HG03135 (cell line): ENCODE measurements at regions not wholly inside any gene's neighbourhood (a gene's known extent, or its start where the extent isn't known, plus 50 kb on each side); places are given as distances from the start of the nearest gene placed in this dataset.
"Not testable (repeated sequence)": the region's sequence is repeated elsewhere in the genome, so short reads cannot be mapped to it uniquely, and the experiment has no call there.

Experiments used
- ATAC-seq: cut with Tn5 transposase; IDR thresholded peaks from one replicate; pipeline ENCODE4 v1.9.1; 2021; ENCODE audit warnings: mild to moderate bottlenecking, moderate library complexity; ENCODE audit not compliant: unreplicated experiment

- ATAC-seq, result no peak
Observed at GRCh38 chr14:61602003-61602732, 93.1 kb upstream of the HIF1A start.

GRCh38 chr14:61602733-61603077 lies 92.6 kb upstream of the HIF1A start:
- no peak for ATAC-seq

- ATAC-seq, result no peak
Observed at GRCh38 chr14:61603736-61604135, 91.6 kb upstream of the HIF1A start.

GRCh38 chr14:61607570-61608244 lies 87.6 kb upstream of the HIF1A start:
- ATAC-seq, result no peak

GRCh38 chr14:61608245-61609165 lies 86.8 kb upstream of the HIF1A start:
- no peak for ATAC-seq

GRCh38 chr14:61609191-61609843 lies 86.0 kb upstream of the HIF1A start:
- no peak for ATAC-seq

GRCh38 chr14:61609884-61610283 lies 85.4 kb upstream of the HIF1A start:
- ATAC-seq, result no peak

GRCh38 chr14:61610900-61611299 lies 84.4 kb upstream of the HIF1A start:
- ATAC-seq, result no peak

GRCh38 chr14:61611880-61612630 lies 83.3 kb upstream of the HIF1A start:
- no peak for ATAC-seq

- ATAC-seq, result not testable (repeated sequence)
Observed at GRCh38 chr14:61613006-61613405, 82.3 kb upstream of the HIF1A start.

- ATAC-seq, result no peak
Observed at GRCh38 chr14:61614693-61615092, 80.6 kb upstream of the HIF1A start.

GRCh38 chr14:61615743-61616523 lies 79.4 kb upstream of the HIF1A start:
- ATAC-seq, result no peak

- no peak for ATAC-seq
Observed at GRCh38 chr14:61616524-61617185, 78.7 kb upstream of the HIF1A start.

- no peak for ATAC-seq
Observed at GRCh38 chr14:61618448-61618847, 76.9 kb upstream of the HIF1A start.

GRCh38 chr14:61619494-61619893 lies 75.8 kb upstream of the HIF1A start:
- no peak for ATAC-seq

GRCh38 chr14:61620130-61620946 lies 75.0 kb upstream of the HIF1A start:
- peak; percentile 54 for ATAC-seq

- ATAC-seq, result no peak
Observed at GRCh38 chr14:61621444-61621843, 73.9 kb upstream of the HIF1A start.

- no peak for ATAC-seq
Observed at GRCh38 chr14:61622051-61622450, 73.3 kb upstream of the HIF1A start.
